ENCODE measurements at regions not wholly inside any gene's neighbourhood (a gene's known extent, or its start where the extent isn't known, plus 50 kb on each side); places are given as distances from the start of the nearest gene placed in this dataset.
"Not testable (repeated sequence)": the region's sequence is repeated elsewhere in the genome, so short reads cannot be mapped to it uniquely, and the experiment has no call there.

DNA sequence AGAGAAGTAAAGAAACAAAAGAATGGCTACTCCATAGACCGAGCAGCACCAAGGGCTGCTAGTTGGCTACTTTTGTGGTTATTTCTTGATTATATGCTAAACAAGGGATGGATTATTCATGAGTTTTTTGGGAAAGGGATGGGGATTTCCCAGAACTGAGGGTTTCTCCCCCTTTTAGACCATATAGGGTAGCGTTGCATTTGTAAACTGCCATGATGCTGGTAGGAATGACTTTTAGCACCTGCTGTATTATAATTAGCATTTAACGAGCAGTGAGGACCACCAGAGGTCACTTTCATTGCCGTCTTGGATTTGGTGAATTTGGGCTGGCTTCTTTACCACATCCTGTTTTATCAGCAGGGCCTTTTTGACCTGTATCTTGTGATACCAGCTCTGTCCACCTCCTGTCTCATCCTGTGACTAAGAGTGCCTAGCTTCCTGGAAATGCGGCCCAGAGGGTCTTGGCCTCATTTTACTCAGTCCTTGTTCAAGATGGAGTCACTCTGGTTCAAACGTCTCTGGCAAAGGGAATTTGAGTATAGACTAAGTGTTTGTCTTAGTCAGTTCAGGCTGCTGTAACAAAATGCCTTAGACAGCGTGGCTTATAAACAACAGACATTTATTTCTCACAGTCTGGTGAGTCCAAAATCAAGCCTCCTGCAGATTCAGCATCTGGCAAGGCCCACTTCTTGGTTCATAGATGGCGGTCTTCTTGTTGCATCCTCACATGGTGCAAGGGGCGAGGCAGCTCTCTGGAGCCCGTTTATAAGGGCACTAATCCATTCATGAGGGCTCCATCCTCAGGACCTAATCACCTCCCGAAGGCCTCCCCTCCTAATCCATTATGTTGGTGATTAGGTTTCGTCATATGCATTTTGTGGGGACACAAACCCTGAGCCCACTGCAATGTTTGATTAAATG, 348.3 kb upstream of the SFSWAP start:
- no peak for DNase-seq (ENCODE audit: low read depth)

DNA sequence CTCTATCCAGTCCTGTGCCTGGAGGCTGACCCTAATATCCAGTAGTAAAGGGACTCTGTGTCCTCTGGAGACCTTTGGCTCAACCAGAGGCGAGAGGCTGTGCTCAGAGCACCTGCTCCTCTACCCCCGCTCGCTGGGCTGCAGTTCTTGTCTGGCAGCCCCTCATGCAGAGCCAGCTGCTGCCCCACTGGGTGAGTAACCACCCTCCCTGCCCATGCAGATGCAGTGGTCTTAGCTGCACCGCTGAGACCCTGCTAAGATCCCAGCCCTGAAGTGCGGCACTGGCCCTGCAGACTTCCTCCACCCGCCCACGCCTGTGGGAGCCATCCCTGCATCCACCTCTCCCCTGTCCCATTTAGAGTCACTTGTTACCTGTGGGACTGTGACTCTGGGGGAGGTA, 347.5 kb upstream of the SFSWAP start:
- no peak for DNase-seq (ENCODE audit: low read depth)

DNA sequence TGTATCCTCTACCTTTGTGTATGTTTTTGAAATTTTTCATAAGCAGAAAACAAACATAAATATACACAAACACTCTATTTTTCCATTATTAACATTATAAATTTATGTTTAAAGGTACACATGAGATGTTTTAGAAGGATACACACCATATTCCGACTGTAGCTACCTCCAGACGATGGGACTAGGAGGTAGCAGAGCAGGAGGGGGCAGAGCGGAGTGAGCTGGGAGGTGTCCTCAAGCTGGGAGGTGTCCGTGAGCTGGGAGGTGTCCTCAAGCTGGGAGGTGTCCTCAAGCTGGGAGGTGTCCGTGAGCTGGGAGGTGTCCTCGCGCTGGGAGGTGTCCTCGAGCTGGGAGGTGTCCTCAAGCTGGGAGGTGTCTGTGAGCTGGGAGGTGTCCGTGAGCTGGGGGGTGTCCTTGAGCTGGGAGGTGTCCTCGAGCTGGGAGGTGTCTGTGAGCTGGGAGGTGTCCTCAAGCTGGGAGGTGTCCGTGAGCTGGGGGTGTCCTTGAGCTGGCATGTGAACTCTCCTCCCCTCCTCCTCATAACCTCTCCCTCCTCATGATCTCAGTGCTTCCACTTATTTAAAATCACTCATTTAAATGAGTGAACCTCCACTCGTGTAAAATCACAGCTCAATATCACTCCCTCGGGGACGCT, 346.9 kb upstream of the SFSWAP start:
- DNase-seq (ENCODE audit: low read depth) = no peak

DNA sequence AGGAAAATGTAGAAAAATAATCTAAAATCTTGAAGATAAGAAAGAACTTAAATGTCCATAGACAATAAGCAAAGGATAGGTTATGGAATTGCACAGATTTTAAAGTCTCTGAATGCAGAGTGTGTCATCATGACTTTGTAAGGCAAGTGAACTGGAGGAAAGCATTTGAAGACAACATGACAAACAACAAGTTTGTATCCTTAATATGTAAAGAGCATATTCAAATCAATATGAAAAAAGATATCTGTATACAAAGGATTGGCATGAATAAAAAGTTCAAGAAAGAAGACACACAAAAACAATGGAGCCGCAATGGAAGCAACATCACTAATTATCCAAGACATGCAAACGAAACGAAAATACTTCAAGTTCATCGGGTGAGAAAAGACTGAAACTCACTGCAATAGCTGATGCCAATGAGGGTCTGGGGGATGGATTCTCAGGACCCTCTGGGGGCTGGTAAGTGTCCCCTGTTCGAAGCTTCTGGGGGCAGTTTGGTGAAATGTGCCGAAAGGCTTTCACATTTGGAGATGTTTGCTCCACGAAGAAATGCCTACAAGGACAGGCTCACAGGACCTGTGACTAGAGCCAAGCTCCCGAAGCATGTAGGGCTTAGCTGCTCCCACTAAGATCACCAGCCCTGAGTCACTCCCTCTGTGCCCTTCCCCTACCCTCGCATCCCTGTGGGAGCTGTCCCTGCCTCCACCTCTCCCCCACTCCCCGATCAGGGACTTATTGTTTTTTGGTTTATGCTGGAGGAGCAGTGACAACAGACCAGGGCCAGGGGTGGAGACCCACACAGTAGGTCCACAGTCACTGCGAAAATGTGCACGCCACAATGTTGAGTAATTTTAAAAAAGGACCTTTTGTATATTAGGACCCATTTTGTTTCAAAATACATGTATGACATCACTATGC, 345.7 kb upstream of the SFSWAP start:
- DNase-seq (ENCODE audit: low read depth) = no peak

DNA sequence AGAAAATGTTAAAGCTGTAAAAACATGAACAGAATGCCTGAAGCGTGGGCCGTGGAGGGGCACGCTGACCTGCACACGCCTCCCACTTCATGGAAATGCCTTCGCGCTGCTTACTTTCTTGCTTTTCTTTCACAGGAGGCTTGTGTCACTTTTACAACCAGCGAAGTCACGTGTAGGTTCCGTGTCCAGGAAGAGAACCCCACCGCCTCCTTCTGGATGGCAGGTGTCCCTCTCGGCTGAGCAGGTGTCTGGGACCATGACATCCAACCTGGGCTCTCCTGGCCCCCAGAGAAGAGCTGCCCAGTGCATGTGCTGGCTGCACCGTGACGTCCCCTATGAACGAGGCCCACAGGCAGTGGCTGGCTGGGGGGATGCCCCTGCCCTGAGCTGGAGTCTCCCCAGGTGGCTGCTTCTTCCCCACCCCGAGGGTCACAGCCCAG, 345.0 kb upstream of the SFSWAP start:
- DNase-seq (ENCODE audit: low read depth) = no peak

DNA sequence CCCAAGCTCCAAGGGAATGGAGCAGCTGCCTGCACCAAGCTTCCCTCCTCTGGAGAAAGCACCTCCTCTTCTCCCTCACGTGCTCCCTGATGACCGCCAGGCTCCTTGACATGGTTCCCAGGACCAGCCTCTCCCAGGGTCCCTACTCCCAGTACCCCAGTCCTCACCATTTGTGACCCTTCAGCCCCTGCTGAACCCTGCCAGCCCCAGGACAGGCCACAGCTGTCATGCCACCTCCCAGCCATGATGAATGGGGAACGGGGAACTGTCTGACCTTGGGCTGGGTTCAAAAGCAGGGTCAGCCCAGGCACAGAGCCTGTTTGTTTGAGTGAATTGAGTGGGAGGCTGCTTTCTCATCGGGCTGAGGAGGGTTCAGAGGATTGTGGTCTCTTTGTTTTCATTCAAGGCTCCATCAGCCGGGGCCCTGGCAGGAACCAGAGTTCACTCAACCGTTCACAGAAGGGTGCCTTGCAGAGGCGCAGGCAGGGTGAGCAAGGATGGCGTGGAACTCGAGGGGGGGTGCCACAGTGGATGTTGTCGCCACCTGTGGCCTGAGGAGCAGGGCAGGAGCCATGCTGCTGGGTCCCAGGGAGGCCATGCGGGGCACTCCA, 344.5 kb upstream of the SFSWAP start:
- no peak for DNase-seq (ENCODE audit: low read depth)

DNA sequence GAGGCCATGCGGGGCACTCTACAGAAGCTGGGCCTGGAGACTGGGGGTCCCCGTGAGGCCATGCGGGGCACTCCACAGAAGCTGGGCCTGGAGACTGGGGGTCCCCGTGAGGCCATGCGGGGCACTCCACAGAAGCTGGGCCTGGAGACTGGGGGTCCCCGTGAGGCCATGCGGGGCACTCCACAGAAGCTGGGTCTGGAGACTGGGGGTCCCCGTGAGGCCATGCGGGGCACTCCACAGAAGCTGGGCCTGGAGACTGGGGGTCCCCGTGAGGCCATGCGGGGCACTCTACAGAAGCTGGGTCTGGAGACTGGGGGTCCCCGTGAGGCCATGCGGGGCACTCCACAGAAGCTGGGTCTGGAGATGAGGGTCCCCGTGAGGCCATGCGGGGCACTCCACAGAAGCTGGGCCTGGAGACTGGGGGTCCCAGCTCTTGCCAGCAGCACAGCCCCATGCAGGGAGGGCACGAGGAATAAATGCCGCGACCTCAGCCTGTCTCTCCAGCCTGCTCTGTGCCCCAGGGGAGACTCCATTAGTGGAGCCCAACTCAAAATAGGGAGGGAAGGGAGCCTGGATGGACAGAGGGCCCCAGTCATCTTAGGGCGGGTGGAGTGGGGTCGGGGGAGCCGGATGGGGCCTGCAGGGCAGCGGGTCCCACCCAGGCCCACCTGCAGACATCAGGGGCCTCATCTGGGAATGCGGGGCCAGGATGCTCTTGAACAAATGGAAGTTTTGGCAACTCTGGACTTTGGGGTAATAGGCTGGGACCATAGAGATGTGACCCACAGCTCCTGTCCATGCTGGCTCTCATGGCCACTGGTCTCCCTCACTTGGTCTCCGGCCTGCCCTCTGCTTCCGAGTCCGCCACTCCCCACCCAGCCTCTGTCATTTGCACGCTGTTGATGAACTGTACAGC, 343.6 kb upstream of the SFSWAP start:
- DNase-seq (ENCODE audit: low read depth) = not testable (repeated sequence)

DNA sequence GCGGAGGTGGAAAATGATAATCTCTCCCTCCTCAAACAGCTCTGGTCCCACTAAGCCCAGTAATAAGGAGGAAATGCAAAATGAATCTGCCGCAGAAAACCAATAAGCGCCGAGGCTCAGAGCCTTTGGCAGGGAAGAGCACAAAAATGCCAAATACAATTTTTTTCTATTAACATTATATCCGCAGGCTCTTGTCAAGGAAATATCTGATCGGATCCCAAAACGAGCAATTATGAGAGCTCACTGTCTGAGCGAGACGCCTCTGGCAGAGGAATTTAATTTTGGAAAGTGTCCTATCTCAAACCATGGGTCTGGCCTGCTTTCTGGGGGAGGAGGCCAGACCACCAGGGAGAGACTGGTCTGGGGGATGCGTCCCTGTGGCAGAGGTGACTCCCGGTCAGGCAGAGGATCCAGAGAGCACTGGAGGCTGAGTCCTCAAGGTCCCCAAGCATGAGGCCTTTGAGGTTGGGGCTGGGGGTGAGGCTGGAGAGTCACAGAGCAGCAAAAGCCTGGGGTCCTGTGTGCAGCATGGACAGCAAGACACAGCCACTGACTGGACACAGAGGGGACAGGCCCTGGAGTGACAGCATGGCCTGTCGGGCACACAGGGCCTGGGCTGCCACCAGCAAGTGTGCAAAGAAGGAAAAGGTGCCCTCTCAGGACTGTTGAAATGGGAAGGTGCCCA, 342.8 kb upstream of the SFSWAP start:
- DNase-seq (ENCODE audit: low read depth) = no peak

DNA sequence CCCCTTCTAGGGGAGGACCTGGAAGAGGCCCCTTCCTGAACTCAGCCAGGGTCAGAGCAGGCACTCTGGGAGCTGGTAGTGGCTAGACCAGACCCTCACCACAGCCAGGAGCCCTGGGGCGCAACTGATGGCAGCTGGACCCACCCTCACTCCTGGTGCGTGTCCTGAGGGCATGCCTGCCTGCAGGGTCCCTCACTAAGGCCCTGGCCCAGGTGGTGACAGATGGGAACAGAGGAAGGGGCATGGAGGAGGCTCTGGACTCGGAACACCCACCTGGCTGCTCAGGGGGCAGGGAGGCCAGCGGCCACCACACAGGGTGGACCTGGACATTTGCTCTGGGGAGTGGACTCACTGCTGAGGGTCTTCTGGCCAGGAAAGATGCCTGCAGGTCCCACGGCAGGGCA, 342.2 kb upstream of the SFSWAP start:
- no peak for DNase-seq (ENCODE audit: low read depth)

DNA sequence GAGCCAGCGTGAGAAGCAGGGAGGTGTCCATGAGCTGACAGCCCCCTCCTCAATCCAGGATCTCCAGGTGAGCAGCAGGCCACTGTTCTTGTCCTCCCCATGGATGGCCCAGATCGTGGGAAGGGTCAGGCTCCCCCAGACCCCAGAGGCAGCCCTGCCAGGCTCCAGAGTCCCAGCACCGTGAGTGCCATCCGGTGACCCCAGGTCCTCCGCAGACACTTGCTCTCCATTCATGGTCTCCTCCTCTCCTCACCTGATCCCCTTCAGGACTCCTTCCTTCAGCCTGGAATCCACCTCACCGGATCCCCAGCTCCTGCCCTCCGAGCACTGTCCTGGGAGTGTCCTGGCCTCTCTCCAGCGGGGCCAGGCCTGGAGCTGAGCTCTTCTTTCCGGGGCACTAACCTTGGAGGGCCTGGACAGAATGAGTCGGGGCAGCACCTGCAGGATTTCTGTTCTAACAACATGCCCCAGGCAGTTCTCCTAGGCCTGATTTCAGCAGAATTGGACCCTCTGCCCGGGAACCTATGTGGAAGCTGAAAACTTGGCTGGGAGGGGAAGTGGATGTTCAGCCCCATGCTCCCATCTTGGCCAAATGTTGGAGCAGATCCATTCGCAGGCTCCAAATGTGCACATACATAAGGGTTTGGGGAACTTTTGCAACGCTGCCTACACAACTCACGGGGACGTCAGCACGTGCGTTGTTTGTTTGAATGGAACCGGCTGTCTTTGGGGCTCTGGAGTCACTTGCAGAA, 341.6 kb upstream of the SFSWAP start:
- DNase-seq (ENCODE audit: low read depth) = no peak

DNA sequence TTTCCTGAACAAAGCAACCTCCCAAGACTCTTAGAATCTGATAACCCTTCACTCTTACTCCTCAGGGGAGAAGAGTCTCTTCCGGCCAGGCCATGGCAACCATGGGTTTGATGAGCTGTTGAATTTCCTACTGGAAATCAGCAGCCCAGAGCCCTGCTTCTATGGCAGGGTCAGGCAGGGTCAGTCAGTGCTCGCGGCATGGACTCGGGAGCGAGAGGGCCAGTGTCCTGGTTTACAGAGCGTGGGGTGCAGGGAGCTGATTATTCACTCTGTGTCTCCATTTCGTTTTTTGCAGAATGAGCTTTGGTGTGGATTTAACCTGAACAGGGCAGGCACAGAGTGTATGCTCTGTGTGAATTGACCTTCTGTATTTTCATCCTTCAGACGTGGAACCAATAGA, 340.6 kb upstream of the SFSWAP start:
- DNase-seq (ENCODE audit: low read depth) = no peak

DNA sequence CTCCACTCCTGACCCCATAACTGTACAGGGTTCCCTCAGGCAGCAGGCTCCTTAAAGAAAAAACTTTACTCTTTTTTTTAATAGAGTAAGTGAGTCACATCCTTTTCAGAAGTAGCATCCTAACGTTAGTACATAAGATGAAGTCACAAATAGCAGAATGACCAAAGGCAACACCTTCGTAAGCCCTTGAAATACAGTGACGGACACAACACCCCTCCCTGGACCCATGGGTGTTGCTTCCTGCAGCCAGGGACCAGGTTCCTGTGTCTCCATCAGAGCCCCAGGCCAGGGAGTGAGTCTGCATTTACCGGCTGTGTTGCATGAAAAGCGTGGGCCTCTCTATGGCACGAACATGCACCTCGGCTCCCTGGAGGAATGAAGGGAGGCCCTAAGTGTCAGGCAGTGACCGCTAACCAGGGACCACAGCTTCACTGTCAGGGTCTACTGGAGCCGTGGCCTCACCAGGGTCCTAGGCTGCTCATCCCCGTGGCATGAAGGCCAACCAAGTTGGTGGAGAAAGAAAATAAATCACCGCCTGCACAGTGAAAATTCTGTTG, 340.0 kb upstream of the SFSWAP start:
- no peak for DNase-seq (ENCODE audit: low read depth)

DNA sequence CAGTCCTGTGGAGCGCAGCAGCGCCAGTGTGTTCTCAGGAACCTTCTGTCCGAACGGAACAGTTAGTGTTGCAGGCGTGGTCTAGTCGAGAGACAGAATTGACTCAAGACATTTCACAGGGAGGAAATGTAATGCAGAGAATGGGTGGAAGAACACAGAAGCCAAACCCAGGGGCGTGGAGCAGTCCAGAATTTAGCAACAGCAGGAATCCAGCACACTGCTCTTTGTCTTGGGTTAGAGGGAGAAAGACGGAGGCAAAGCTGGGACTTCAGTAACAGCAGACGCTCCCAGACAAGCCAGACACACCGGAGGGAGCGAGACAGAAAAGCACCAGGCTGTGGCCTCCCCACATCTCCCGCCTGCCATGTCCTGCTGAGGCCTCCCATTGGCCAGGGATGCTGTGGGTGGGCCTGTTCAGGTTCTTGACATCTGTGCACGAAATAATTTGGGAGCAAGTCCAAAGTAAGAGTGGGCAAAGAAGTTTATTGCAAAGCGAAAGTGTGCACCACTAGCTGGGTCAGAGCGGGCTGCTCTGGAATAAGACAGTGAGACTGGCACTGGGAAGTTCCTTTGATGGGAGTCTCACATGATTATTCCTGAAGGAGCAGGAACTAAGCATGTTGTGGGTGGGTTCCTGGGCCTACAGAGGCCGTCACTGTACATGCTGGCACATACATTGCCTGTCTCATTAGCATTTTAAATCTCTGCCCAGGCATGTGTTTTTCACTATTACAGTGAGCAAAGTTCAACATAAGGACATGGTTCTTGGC, 339.3 kb upstream of the SFSWAP start:
- no peak for DNase-seq (ENCODE audit: low read depth)

DNA sequence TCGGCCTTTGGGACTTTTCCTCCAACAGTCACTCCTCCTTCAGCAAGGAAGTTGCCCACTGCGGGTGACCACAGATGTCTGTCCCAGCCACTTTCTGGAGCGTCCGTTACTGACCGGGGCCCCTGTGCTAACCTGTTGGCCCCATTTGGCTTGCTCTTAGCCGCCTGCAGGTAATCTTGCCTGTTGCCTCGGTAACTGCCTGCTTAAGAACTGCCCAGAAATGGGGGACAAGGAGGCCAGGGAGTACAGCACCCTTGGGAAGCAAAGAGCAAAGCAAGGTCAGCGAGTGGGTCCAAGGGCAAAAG, 338.8 kb upstream of the SFSWAP start:
- no peak for DNase-seq (ENCODE audit: low read depth)

DNA sequence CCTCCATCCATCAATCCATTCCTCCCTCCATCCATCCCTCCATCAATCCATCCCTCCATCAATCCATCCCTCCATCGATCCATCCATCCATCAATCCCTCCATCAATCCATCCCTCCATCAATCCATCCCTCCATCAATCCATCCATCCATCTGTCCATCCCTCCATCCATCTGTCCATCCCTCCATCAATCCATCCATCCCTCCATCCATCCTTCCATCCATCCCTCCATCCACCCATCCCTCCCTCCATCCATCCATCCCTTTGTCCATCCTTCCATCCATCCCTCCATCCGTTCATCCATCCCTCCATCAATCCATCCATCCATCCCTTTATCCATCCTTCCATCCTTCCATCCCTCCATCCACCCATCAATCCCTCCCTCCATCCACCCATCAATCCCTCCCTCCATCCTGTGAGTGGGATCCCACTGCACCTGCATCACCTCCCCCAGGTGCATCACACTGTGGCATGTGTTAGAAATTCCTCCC, 338.1 kb upstream of the SFSWAP start:
- no peak for DNase-seq (ENCODE audit: low read depth)

DNA sequence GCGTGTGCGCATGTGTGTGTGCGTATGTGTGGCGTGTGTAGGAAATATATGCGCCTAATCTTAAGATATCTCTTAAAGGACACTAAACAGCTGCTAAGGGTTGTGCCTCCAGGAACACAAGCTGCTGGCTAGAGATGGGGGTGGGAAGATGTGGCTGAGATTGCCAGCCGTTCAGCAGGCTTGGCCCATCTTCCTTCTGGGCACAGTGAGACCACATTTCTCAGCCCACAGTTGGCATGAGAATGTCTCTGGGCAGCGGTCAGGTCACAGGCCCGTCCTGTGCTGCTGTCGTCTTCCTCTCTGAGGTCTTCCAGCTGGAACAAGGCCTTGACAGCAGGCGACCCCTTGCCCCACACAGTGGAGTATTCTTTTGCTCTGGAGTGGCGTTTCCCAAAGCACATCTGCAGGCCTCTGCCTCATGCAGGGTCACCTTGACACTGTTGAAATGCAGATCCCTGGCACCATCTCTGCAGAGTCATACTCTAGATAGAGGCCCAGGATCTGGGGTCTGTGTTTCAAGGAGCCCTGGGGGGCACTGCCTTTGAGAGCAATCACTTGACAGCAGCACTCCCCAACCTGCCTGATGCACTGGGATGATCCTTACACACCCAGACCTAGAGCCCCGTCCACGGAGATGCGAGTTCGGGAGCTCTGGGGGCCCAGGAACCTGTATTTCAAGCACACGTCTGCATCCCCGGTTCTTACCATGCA, 335.5 kb upstream of the SFSWAP start:
- DNase-seq (ENCODE audit: low read depth) = no peak

DNA sequence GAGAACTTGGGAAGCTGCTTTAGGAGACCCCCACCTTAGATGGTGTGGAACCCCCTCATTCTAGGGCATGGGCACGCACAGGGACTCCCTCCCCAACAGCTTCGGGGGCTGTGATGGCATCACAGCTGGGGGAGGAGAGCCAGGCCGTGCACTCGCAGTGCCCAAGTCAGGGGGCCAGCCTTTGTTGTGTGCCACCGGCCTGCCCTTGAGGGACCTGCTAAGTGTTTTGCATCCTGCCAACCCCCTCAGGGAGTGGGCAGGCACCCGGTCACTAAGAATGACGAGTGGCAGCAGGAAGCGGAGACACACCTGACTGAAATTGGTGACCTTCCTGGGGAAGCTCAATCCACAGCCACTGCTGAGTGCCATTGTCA, 334.9 kb upstream of the SFSWAP start:
- no peak for DNase-seq (ENCODE audit: low read depth)
